Osteocyte (in vitro differentiated cells): ENCODE measurements at regions not wholly inside any gene's neighbourhood (a gene's known extent, or its start where the extent isn't known, plus 50 kb on each side); places are given as distances from the start of the nearest gene placed in this dataset.

Experiments
- DNase-seq: peaks from one replicate; pipeline ENCODE4 v3.0.0; 2021; ENCODE audit warnings: mixed read lengths; ENCODE audit not compliant: unreplicated experiment; ENCODE audit errors: extremely low spot score
- H3K27ac Mint-ChIP-seq: one replicate; pipeline ENCODE4 v1.8.0; 2021; ENCODE audit warnings: mild to moderate bottlenecking, mixed read lengths; ENCODE audit not compliant: unreplicated experiment
- H3K27me3 Mint-ChIP-seq: one replicate; pipeline ENCODE4 v1.8.0; 2021; ENCODE audit warnings: mixed read lengths; ENCODE audit not compliant: unreplicated experiment
- H3K36me3 Mint-ChIP-seq: one replicate; pipeline ENCODE4 v1.8.0; 2021; ENCODE audit warnings: mixed read lengths; ENCODE audit not compliant: unreplicated experiment
- H3K4me1 Mint-ChIP-seq: one replicate; pipeline ENCODE4 v1.8.0; 2021; ENCODE audit warnings: mixed read lengths; ENCODE audit not compliant: unreplicated experiment
- H3K4me3 Mint-ChIP-seq: one replicate; pipeline ENCODE4 v1.8.0; 2021; ENCODE audit warnings: mild to moderate bottlenecking, moderate library complexity, mixed read lengths; ENCODE audit not compliant: unreplicated experiment
- H3K9me3 Mint-ChIP-seq: one replicate; pipeline ENCODE4 v1.8.0; 2021; ENCODE audit warnings: mixed read lengths; ENCODE audit not compliant: unreplicated experiment
- TF ChIP-seq, protein P1 (sequence below): fragments of 200-600 bp; sonication (generic); IDR thresholded peaks from 2 replicates; pipeline ENCODE4 v1.5.0; 2021; ENCODE audit warnings: antibody characterized with exemption, mild to moderate bottlenecking, moderate library complexity

DNA sequence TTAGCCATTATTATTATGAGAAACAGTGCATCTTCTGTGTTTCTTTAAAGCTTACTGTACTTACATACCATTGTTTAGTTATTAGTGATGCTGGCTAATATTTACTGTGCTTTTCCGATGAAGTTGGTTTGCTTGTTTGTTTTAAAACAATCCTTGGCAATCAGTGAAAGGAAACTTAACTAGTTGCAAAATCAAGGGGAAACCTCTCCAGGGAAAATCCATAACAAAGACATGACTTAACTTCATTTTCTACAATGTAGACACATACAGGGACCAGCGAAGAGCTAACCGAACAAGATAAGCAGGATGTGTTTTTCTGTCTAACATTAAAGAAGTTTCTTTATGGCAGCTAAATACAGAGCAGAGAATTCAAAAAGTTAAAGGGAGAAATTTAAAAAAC is 102.5 kb upstream of the PARP11 start:
- H3K4me3 Mint-ChIP-seq, result no peak overlapping the region
- H3K9me3 Mint-ChIP-seq, result peaks cover 15% of the 10 kb centered on the region
- no peak overlapping the region for H3K27ac Mint-ChIP-seq
- TF ChIP-seq, protein P1, sequence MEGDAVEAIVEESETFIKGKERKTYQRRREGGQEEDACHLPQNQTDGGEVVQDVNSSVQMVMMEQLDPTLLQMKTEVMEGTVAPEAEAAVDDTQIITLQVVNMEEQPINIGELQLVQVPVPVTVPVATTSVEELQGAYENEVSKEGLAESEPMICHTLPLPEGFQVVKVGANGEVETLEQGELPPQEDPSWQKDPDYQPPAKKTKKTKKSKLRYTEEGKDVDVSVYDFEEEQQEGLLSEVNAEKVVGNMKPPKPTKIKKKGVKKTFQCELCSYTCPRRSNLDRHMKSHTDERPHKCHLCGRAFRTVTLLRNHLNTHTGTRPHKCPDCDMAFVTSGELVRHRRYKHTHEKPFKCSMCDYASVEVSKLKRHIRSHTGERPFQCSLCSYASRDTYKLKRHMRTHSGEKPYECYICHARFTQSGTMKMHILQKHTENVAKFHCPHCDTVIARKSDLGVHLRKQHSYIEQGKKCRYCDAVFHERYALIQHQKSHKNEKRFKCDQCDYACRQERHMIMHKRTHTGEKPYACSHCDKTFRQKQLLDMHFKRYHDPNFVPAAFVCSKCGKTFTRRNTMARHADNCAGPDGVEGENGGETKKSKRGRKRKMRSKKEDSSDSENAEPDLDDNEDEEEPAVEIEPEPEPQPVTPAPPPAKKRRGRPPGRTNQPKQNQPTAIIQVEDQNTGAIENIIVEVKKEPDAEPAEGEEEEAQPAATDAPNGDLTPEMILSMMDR, result no peak
- no peaks in the 10 kb centered on the region for H3K27me3 Mint-ChIP-seq
- H3K36me3 Mint-ChIP-seq, result no peaks in the 10 kb centered on the region
- H3K4me1 Mint-ChIP-seq, result no peaks in the 10 kb centered on the region
- no peak for DNase-seq

DNA sequence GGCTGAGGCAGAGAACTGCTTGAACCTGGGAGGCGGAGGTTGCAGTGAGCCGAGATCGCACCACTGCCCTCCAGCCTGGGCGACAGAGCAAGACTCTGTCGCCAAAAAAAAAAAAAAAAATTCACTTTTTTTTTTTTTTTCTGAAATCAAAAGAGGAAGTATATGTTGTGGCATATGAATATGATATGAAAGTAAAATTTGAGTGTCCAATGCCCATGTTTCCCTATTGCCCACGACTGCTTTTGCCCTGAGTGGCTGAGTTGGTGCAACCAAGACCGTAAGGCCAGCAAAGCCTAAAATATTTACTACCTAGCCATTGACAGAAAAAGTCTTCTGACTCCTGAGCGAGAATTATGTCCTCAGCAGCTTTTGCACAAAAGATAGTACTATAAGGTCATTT is 101.7 kb upstream of the PARP11 start:
- Mint-ChIP-seq H3K36me3 (no peaks in the 10 kb centered on the region), H3K27me3 (no peaks in the 10 kb centered on the region), H3K4me3 (no peak overlapping the region), H3K4me1 (no peaks in the 10 kb centered on the region), H3K27ac (no peak overlapping the region), H3K9me3 (peaks cover 11% of the 10 kb centered on the region)
- TF ChIP-seq, protein P1, result no peak
- no peak for DNase-seq

DNA sequence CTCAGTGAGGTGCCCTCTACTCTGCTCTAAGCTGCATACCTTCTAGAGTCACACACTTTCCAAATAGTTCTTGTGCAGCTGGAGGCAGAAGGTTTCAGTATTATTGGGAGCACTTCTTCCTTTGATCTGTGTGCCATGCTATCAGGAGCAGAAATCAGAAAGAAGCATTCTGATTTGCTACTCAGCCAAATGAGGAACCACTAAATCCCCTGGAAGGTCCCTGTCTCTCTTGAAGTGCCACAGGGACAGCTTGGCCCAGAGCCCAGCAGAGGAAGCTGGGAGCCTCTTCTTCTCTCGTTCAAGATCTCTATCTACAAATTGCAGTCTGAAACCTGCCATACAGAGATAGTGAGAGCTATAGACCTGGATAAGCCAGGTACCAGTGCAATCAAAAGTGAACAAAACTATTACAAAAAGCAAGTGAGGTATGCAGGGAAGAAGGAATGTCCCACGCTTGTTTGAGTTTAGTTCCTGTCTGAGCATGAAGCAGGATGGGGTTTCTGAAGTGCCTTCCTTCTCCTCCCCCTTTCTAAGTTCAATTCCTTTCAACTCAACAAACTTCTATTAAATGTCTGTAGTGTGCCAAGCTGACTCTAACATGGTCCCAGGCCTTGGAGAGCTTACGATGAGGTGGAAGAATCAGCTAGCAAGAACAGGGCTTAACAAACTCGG is 100.9 kb upstream of the PARP11 start:
- H3K36me3 Mint-ChIP-seq, result no peaks in the 10 kb centered on the region
- no peak for DNase-seq
- no peak overlapping the region for H3K27ac Mint-ChIP-seq
- H3K9me3 Mint-ChIP-seq, result peaks cover 11% of the 10 kb centered on the region
- no peak overlapping the region for H3K4me3 Mint-ChIP-seq
- H3K4me1 Mint-ChIP-seq, result no peaks in the 10 kb centered on the region
- TF ChIP-seq, protein P1, result no peak
- H3K27me3 Mint-ChIP-seq, result no peaks in the 10 kb centered on the region

GRCh38 chr12:3973269-3973884 is 100.2 kb upstream of the PARP11 start:
- Mint-ChIP-seq H3K9me3 (peaks cover 11% of the 10 kb centered on the region), H3K27ac (no peak overlapping the region), H3K4me3 (no peak overlapping the region), H3K4me1 (no peaks in the 10 kb centered on the region), H3K36me3 (no peaks in the 10 kb centered on the region), H3K27me3 (no peaks in the 10 kb centered on the region)
- DNase-seq, result no peak
- TF ChIP-seq, protein P1, result no peak

GRCh38 chr12:3972576-3972975 is 99.4 kb upstream of the PARP11 start:
- DNase-seq, result no peak
- H3K27ac Mint-ChIP-seq, result no peak overlapping the region
- H3K4me3 Mint-ChIP-seq, result no peak overlapping the region
- no peaks in the 10 kb centered on the region for H3K36me3 Mint-ChIP-seq
- TF ChIP-seq, protein P1, result no peak
- no peaks in the 10 kb centered on the region for H3K4me1 Mint-ChIP-seq
- no peaks in the 10 kb centered on the region for H3K27me3 Mint-ChIP-seq
- H3K9me3 Mint-ChIP-seq, result peaks cover 11% of the 10 kb centered on the region
